K562 (cell line): ENCODE measurements at regions not wholly inside any gene's neighbourhood (a gene's known extent, or its start where the extent isn't known, plus 50 kb on each side); places are given as distances from the start of the nearest gene placed in this dataset.

Experiments used
- ARID3A ChIP-seq: IDR thresholded peaks from 2 replicates; pipeline ENCODE4 v1.6.1; 2012; ENCODE audit warnings: low read depth, low read length, improper control_type of control experiment, borderline replicate concordance
- BCOR ChIP-seq: fragments of 450-650 bp; IDR thresholded peaks from 2 replicates; pipeline ENCODE4 v1.6.1; 2016
- CXXC5 ChIP-seq: fragments of 250-450 bp; sonication (Bioruptor Pico); IDR thresholded peaks from 2 replicates; pipeline ENCODE4 v1.8.0; 2022; ENCODE audit warnings: inconsistent platforms, mild to moderate bottlenecking, moderate library complexity
- EHMT2 ChIP-seq: fragments of 450-650 bp; IDR thresholded peaks from 2 replicates; pipeline ENCODE4 v1.6.1; 2018; ENCODE audit warnings: antibody characterized with exemption
- GTF2F1 ChIP-seq: IDR thresholded peaks from 2 replicates; pipeline ENCODE4 v1.6.1; 2011; ENCODE audit warnings: low read depth, low read length, improper control_type of control experiment
- HDAC3 ChIP-seq: fragments of 450-650 bp; IDR thresholded peaks from 2 replicates; pipeline ENCODE4 v1.6.1; 2018; ENCODE audit warnings: borderline replicate concordance, mild to moderate bottlenecking, moderate library complexity; ENCODE audit not compliant: partially characterized antibody
- MAFK ChIP-seq: IDR thresholded peaks from 2 replicates; pipeline ENCODE4 v1.6.1; 2011; ENCODE audit warnings: low read length, improper control_type of control experiment
- MTA2 ChIP-seq: fragments of 450-650 bp; IDR thresholded peaks from 2 replicates; pipeline ENCODE4 v1.6.1; 2016; ENCODE audit warnings: low read depth
- NFE2 ChIP-seq: IDR thresholded peaks from 2 replicates; pipeline ENCODE4 v1.6.1; 2014; ENCODE audit warnings: antibody characterized with exemption, low read depth
- NFRKB ChIP-seq: fragments of 450-650 bp; IDR thresholded peaks from 2 replicates; pipeline ENCODE4 v1.6.1; 2016; ENCODE audit warnings: low read depth
- RERE ChIP-seq: sonication (generic); formaldehyde crosslinking; IDR thresholded peaks from 2 replicates; pipeline ENCODE4 v1.8.0; 2023; ENCODE audit warnings: missing genetic modification reagents, mild to moderate bottlenecking, borderline replicate concordance
- SOX6 ChIP-seq: fragments of 450-650 bp; IDR thresholded peaks from 2 replicates; pipeline ENCODE4 v1.6.1; 2014; ENCODE audit warnings: mild to moderate bottlenecking
- TCF7L2 ChIP-seq: fragments of 150-350 bp; IDR thresholded peaks from 2 replicates; pipeline ENCODE4 v1.6.1; 2016; ENCODE audit warnings: low read depth, mild to moderate bottlenecking, low read length, moderate library complexity
- YY1 ChIP-seq, 3 experiments: IDR thresholded peaks; 2 replicates each; pipeline ENCODE4 v1.6.1; 2011; ENCODE audit warnings: low read length in 2 of 3, mild to moderate bottlenecking in 2 of 3, moderate library complexity in 2 of 3, borderline replicate concordance in 1 of 3, control low read depth in 1 of 3, low read depth in 1 of 3; ENCODE audit not compliant: insufficient read depth in 3 of 3, insufficient replicate concordance in 2 of 3, control insufficient read depth in 1 of 3, insufficient read length in 1 of 3; ENCODE audit errors: extremely low read depth in 1 of 3
- ZNF212 ChIP-seq: fragments of 450-650 bp; formaldehyde crosslinking; IDR thresholded peaks from 2 replicates; pipeline ENCODE4 v1.4.0; 2020; ENCODE audit warnings: mild to moderate bottlenecking
- TF ChIP-seq, protein P1 (sequence below): fragments of 250-450 bp; sonication (Bioruptor Pico); IDR thresholded peaks from 2 replicates; pipeline ENCODE4 v1.9.0; 2021; ENCODE audit warnings: mild to moderate bottlenecking
- TF ChIP-seq, protein P2 (sequence below): conservative IDR thresholded peaks from 2 replicates; pipeline ENCODE4 v1.6.1; 2011; ENCODE audit warnings: low read depth, mild to moderate bottlenecking, low read length; ENCODE audit not compliant: control insufficient read depth
- TF ChIP-seq, protein P3 (sequence below): sonication (generic); formaldehyde crosslinking; IDR thresholded peaks from 2 replicates; pipeline ENCODE4 v1.8.0; 2022; ENCODE audit warnings: missing genetic modification reagents, mild to moderate bottlenecking, moderate library complexity, borderline replicate concordance

DNA sequence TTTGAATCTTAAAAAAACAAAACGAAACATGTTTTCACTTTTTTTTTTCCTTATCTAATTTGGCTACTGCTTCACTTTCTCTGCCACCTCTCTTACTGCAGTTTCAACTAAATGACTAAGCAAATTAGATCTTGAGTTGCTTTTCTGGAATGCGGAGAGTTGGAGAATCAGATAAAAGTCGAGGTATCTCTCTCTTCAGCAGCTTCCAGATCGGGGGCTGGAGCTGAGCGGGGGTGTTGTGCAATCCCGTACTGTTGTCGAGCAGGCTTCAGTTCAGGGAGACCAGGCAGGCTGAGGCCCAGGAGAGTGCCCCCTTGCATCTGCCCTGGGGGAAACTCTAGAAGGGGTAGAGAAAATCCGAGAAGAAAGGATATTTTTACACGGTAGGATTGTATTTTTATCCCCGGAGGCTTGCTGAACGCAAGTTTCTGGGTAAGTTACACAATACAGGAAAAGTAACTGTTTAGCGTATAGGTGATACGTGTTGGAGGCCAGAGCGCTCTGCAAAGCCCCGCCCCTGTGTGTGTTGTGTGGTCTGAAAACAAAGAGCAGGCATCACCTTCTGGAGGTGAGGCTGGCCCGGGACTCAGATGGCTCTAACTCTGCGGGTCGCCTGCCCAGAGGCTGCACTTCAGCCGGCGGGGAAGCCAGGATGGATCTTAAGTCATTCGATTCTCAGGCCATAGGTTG, 116.6 kb downstream of the KLF6 start (continued):
- no peak for TF ChIP-seq RERE (CRISPR knock-in tag)
- TF ChIP-seq NFRKB, result peak; percentile 10; the same call in 1 of the 2 replicates
- TF ChIP-seq ARID3A, result 0 out of 2 replicates have a peak, but pooled peaks have one; percentile 10
- TF ChIP-seq GTF2F1, result no peak
- TF ChIP-seq SOX6, result peak; percentile 77
- peak; percentile 73 for TF ChIP-seq HDAC3
- TF ChIP-seq ZNF212, result no peak
- no peak for TF ChIP-seq YY1 (IDR thresholded peaks at IDR 0.05; ENCODE audit: borderline replicate concordance in 1 of 3, control insufficient read depth in 1 of 3, extremely low read depth in 1 of 3, insufficient read depth in 3 of 3, insufficient read length in 1 of 3, insufficient replicate concordance in 2 of 3, low read depth in 1 of 3, low read length in 2 of 3)
- TF ChIP-seq EHMT2, result no peak
- TF ChIP-seq, protein P1, sequence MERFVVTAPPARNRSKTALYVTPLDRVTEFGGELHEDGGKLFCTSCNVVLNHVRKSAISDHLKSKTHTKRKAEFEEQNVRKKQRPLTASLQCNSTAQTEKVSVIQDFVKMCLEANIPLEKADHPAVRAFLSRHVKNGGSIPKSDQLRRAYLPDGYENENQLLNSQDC (CRISPR knock-in tag), result no peak
- TF ChIP-seq BCOR, result peak; percentile 49; the same call in 1 of the 2 replicates
- TF ChIP-seq MAFK, result peak; percentile 87
- TF ChIP-seq, protein P2, sequence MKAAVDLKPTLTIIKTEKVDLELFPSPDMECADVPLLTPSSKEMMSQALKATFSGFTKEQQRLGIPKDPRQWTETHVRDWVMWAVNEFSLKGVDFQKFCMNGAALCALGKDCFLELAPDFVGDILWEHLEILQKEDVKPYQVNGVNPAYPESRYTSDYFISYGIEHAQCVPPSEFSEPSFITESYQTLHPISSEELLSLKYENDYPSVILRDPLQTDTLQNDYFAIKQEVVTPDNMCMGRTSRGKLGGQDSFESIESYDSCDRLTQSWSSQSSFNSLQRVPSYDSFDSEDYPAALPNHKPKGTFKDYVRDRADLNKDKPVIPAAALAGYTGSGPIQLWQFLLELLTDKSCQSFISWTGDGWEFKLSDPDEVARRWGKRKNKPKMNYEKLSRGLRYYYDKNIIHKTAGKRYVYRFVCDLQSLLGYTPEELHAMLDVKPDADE, result no peak
- TF ChIP-seq TCF7L2, result no peak
- TF ChIP-seq CXXC5 (CRISPR knock-in tag), result peak; percentile 68
- TF ChIP-seq MTA2, result peak; percentile 41; the same call in 1 of the 2 replicates
- TF ChIP-seq, protein P3, sequence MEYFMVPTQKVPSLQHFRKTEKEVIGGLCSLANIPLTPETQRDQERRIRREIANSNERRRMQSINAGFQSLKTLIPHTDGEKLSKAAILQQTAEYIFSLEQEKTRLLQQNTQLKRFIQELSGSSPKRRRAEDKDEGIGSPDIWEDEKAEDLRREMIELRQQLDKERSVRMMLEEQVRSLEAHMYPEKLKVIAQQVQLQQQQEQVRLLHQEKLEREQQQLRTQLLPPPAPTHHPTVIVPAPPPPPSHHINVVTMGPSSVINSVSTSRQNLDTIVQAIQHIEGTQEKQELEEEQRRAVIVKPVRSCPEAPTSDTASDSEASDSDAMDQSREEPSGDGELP (CRISPR knock-in tag), result peak; percentile 28; the same call in 1 of the 2 replicates
- peak; percentile 97 for TF ChIP-seq NFE2
